Suprapubic skin (tissue), 4 donors: ENCODE measurements at regions not wholly inside any gene's neighbourhood (a gene's known extent, or its start where the extent isn't known, plus 50 kb on each side); places are given as distances from the start of the nearest gene placed in this dataset.

Experiments used
- DNase-seq, 2 donors: peaks; one replicate each; pipeline ENCODE4 v3.0.0-alpha.2; 2019; ENCODE audit warnings: low spot score in 2 of 2
- H3K27ac ChIP-seq: fragments of 200-600 bp; sonication (generic); one replicate; pipeline ENCODE4 v1.5.1; 2019
- H3K27me3 ChIP-seq: fragments of 200-600 bp; sonication (generic); one replicate; pipeline ENCODE4 v1.5.1; 2019
- H3K36me3 ChIP-seq: fragments of 200-600 bp; sonication (generic); one replicate; pipeline ENCODE4 v1.5.1; 2019
- H3K4me1 ChIP-seq: fragments of 200-600 bp; sonication (generic); one replicate; pipeline ENCODE4 v1.5.1; 2019
- H3K4me3 ChIP-seq: fragments of 200-600 bp; sonication (generic); one replicate; pipeline ENCODE4 v1.5.1; 2019; ENCODE audit warnings: mild to moderate bottlenecking
- H3K9me3 ChIP-seq: fragments of 200-600 bp; sonication (generic); one replicate; pipeline ENCODE4 v1.5.1; 2019
- CTCF ChIP-seq, 2 donors: fragments of 200-600 bp in 1 of 2; fragments of 450-650 bp in 1 of 2; sonication (generic) in 1 of 2; IDR thresholded peaks; one replicate each; pipeline ENCODE4 v1.5.1; 2016 to 2019; ENCODE audit warnings: antibody characterized with exemption in 2 of 2, mild to moderate bottlenecking in 1 of 2, moderate library complexity in 1 of 2
- EP300 ChIP-seq: sonication (generic); formaldehyde crosslinking; IDR thresholded peaks from one replicate; pipeline ENCODE4 v1.6.1; 2017; ENCODE audit warnings: antibody characterized with exemption
- POLR2A ChIP-seq, 2 donors: fragments of 450-650 bp; IDR thresholded peaks; one replicate each; pipeline ENCODE4 v1.6.1; 2017; ENCODE audit warnings: antibody characterized with exemption in 2 of 2, mild to moderate bottlenecking in 2 of 2, moderate library complexity in 2 of 2
- POLR2AphosphoS5 ChIP-seq, 3 donors: sonication (generic); formaldehyde crosslinking; IDR thresholded peaks; one replicate each; pipeline ENCODE4 v1.6.1; 2017; ENCODE audit warnings: antibody characterized with exemption in 3 of 3
- WGBS: methylation state at CpG from one replicate; pipeline ENCODE4 v1.1.5; 2018; 5-methylcytosine and 5-hydroxymethylcytosine counted together

DNA sequence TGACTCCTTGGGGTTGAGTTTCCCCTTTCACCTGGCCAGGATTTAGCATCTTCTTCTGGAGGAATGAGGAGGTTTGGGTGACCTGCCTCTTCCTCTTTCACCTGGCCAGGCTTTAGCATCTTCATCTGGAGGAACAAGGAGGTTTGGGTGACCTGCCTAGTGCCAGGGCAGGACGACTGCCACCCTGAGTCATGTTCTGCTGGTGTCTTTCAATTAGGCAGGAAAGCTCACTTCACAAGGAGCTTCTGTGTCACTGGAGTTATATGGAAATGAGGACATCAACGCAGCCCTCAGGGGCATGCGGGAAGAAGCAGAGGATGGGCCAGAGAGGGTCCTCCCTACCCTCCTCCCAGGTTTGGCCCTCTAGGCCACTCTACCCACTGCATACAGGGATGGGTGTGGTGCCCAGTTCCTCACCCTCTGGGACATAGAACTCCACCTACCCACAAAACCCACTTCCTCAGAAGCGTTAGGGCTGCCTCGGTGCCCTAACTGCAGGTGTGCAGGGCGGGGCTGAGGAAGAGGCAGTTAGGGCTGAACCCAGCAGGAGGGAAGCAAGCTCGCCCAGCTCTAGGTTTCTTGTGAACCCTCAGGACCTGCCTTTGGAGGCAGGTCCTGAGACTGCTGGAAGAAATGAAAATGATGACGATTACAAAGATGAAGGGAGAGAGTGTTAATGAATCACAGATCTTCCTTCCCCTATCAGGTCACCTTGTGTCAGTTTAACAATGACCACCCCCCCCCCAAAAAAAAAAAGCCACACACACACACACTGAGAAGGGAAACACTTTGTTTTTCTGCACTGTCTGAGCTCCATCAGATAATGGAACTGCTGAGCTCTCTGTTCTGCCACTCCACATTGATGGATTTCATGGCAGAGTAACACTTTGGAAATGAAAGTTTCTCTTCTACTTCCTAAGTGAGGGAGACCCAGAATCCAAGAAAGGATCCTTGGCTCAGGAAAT is 71.0 kb downstream of the ARL4C start:
- no peak overlapping the region for H3K4me3 ChIP-seq
- no peaks in the 10 kb centered on the region for H3K9me3 ChIP-seq
- H3K4me1 ChIP-seq, result peaks cover 25% of the 10 kb centered on the region
- no peak for TF ChIP-seq CTCF (IDR thresholded peaks at IDR 0.05)
- TF ChIP-seq POLR2A (IDR thresholded peaks at IDR 0.05), result no peak
- no peak for TF ChIP-seq POLR2AphosphoS5 (IDR thresholded peaks at IDR 0.05)
- no peak for TF ChIP-seq EP300
- no peak for DNase-seq
- H3K27me3 ChIP-seq, result no peaks in the 10 kb centered on the region
- H3K27ac ChIP-seq, result no peak overlapping the region
- 45% methylated on average over 8 of the region's 8 CpGs for WGBS
- H3K36me3 ChIP-seq, result no peaks in the 10 kb centered on the region

DNA sequence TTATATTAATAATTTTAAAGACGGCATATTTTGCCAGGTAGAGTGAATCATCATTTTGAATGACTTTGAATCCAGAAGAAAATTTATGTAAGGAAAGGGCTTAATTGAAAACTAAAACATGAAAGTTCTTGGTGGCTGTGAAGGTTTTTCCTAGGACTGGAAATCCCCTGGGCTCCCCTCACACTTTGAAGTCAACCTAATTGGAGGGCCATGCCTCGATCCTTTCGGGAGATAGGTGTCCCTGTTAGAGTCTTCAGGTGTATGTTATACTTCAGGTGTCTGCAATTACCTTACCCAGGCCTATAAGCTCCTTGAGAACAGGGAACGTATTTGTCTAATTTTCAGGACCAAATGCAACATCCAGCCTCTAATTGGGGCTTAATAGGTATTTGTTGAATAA is 73.0 kb downstream of the ARL4C start:
- TF ChIP-seq POLR2A (IDR thresholded peaks at IDR 0.05) (no peak), POLR2AphosphoS5 (IDR thresholded peaks at IDR 0.05) (no peak), EP300 (no peak), CTCF (IDR thresholded peaks at IDR 0.05) (no peak)
- H3K4me1 ChIP-seq, result peaks cover 25% of the 10 kb centered on the region

DNA sequence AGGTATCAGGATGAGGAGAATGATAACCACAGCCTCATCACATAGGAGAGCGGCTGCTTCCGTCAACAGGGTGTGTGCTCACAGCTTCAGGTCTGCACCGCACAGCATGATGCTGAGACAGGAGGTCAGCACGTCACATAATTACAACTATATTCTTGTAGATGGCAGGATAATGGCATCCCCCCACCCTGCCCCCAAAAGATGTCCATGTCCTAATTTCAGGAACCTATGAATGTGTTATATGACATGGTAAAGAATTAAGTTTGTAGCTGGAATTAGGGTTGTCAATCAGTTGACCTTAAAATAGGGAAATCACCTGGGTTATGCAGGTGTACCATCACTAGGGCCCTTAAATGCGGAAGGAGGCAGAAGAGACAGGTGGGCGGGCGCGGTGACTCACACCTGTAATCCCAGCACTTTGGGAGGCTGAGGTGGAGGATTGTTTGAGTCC is 73.9 kb downstream of the ARL4C start:
- TF ChIP-seq EP300 (no peak), POLR2AphosphoS5 (IDR thresholded peaks at IDR 0.05) (no peak), POLR2A (IDR thresholded peaks at IDR 0.05) (no peak), CTCF (IDR thresholded peaks at IDR 0.05) (no peak)
- H3K27ac ChIP-seq, result no peak overlapping the region

More for the DNA sequence above, 73.0 kb downstream of the ARL4C start:
- 44% methylated on average over 4 of the region's 4 CpGs for WGBS
- no peak overlapping the region for H3K4me3 ChIP-seq
- no peaks in the 10 kb centered on the region for H3K36me3 ChIP-seq
- no peak for DNase-seq
- no peaks in the 10 kb centered on the region for H3K9me3 ChIP-seq
- no peaks in the 10 kb centered on the region for H3K27me3 ChIP-seq
- no peak overlapping the region for H3K27ac ChIP-seq

DNA sequence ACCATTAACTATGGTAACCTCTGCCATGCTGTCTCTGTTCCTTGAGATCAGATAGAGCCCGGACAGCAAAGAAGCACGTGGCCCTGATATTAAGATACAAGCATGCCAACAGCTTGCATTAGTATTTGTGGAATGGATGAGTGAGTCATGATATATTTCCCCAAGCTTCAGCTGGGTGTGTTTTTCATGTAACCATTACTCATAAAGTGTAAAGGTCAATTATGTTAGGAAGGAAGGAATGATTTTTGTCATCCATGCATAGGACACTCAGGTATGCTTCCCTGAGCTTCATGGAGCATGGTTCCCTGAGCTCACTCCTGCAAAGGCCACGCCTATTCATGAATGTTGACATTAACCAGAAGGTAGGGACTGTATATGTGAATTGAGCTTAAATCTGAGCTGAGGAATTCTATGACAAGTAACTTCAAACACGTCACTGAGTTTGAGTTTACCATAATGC is 74.6 kb downstream of the ARL4C start:
- DNase-seq, result no peak
- Histone ChIP-seq H3K27me3 (no peaks in the 10 kb centered on the region), H3K36me3 (no peaks in the 10 kb centered on the region), H3K27ac (no peak overlapping the region), H3K9me3 (no peaks in the 10 kb centered on the region), H3K4me3 (no peak overlapping the region), H3K4me1 (peaks cover 22% of the 10 kb centered on the region)
- 35% methylated on average over 4 of the region's 4 CpGs for WGBS
- TF ChIP-seq POLR2AphosphoS5 (IDR thresholded peaks at IDR 0.05) (peak in 1 of 3 donors; percentile 34), POLR2A (IDR thresholded peaks at IDR 0.05) (no peak)

More for the DNA sequence above, 73.9 kb downstream of the ARL4C start:
- WGBS, result 84% methylated on average over 8 of the region's 8 CpGs
- no peak for DNase-seq
- H3K4me1 ChIP-seq, result peaks cover 25% of the 10 kb centered on the region
- H3K36me3 ChIP-seq, result no peaks in the 10 kb centered on the region
- no peak overlapping the region for H3K4me3 ChIP-seq
- no peaks in the 10 kb centered on the region for H3K9me3 ChIP-seq
- H3K27me3 ChIP-seq, result no peaks in the 10 kb centered on the region

- WGBS, result 74% methylated on average over 2 of the region's 2 CpGs
- Histone ChIP-seq H3K4me1 (peaks cover 22% of the 10 kb centered on the region), H3K27ac (no peak overlapping the region), H3K36me3 (no peaks in the 10 kb centered on the region), H3K4me3 (no peak overlapping the region), H3K9me3 (no peaks in the 10 kb centered on the region), H3K27me3 (no peaks in the 10 kb centered on the region)
- DNase-seq, result no peak
- TF ChIP-seq POLR2AphosphoS5 (IDR thresholded peaks at IDR 0.05), result no peak
- TF ChIP-seq EP300, result no peak
- TF ChIP-seq CTCF (IDR thresholded peaks at IDR 0.05), result no peak
- TF ChIP-seq POLR2A (IDR thresholded peaks at IDR 0.05), result no peak
Measured at GRCh38 chr2:234420408-234420807, 76.5 kb downstream of the ARL4C start.
